ENCODE measurements at regions not wholly inside any gene's neighbourhood (a gene's known extent, or its start where the extent isn't known, plus 50 kb on each side); places are given as distances from the start of the nearest gene placed in this dataset.

GRCh38 chr7:82617156-82617555 is 173.6 kb upstream of the CACNA2D1 start:
- BruUV-seq (replicated peaks) = no TSS peak
- H3K9me3 ChIP-seq (ENCODE audit: control insufficient read depth, insufficient read depth, low read depth, low read length) = no peaks in the 10 kb centered on the region
- in situ Hi-C loops (cut with HindIII; ENCODE audit: low pct_unique_long_range_greater_than_20kb, low sequenced_read_pairs) (no loop called here), intact Hi-C loops (cut with micrococcal nuclease; ENCODE audit: unreplicated experiment) (no loop called here)
- no peaks in the 10 kb centered on the region for H3K27me3 ChIP-seq (ENCODE audit: control insufficient read depth, insufficient read depth, low read length)
- ChIA-PET POLR2A (no interaction called here), CTCF (no interaction called here)
- H3K36me3 ChIP-seq (ENCODE audit: control insufficient read depth, insufficient read depth, low read length) = no peaks in the 10 kb centered on the region
- no peak overlapping the region for H3K4me3 ChIP-seq (ENCODE audit: low read depth in 2 of 2, low read length in 2 of 2)
- H3K4me1 ChIP-seq (ENCODE audit: control insufficient read depth, insufficient read depth, low read length) = no peaks in the 10 kb centered on the region
- DNase-seq (ENCODE audit: low read depth, low spot score) (no peak), ATAC-seq (no peak)
- no peak overlapping the region for H3K27ac ChIP-seq (ENCODE audit: low read length)
- TF ChIP-seq REST (IDR thresholded peaks at IDR 0.05; ENCODE audit: insufficient read depth in 1 of 2, low read depth in 2 of 2, low read length in 1 of 2) = no peak
- no peak for TF ChIP-seq SIN3A (IDR thresholded peaks at IDR 0.05; ENCODE audit: borderline replicate concordance, insufficient read depth, low read depth, low read length)
- no peak for TF ChIP-seq POLR2AphosphoS5 (IDR thresholded peaks at IDR 0.05; ENCODE audit: low read depth, low read length)
- no peak for TF ChIP-seq CTCF (IDR thresholded peaks at IDR 0.05)
- no peak for TF ChIP-seq TCF7L2 (IDR thresholded peaks at IDR 0.05; ENCODE audit: low read depth, low read length)

GRCh38 chr7:82616059-82616728 is 172.6 kb upstream of the CACNA2D1 start:
- Histone ChIP-seq H3K27me3 (ENCODE audit: control insufficient read depth, insufficient read depth, low read length) (no peaks in the 10 kb centered on the region), H3K36me3 (ENCODE audit: control insufficient read depth, insufficient read depth, low read length) (no peaks in the 10 kb centered on the region), H3K4me3 (ENCODE audit: low read depth in 2 of 2, low read length in 2 of 2) (no peak overlapping the region), H3K4me1 (ENCODE audit: control insufficient read depth, insufficient read depth, low read length) (no peaks in the 10 kb centered on the region), H3K27ac (ENCODE audit: low read length) (no peak overlapping the region), H3K9me3 (ENCODE audit: control insufficient read depth, insufficient read depth, low read depth, low read length) (no peaks in the 10 kb centered on the region)
- intact Hi-C loops (cut with micrococcal nuclease; ENCODE audit: unreplicated experiment) = no loop called here
- CTCF ChIA-PET = no interaction called here
- no peak for TF ChIP-seq SIN3A (IDR thresholded peaks at IDR 0.05; ENCODE audit: borderline replicate concordance, insufficient read depth, low read depth, low read length)
- DNase-seq (ENCODE audit: low read depth, low spot score) = no peak
- no peak for ATAC-seq
- in situ Hi-C loops (cut with HindIII; ENCODE audit: low pct_unique_long_range_greater_than_20kb, low sequenced_read_pairs) = no loop called here
- POLR2A ChIA-PET = no interaction called here
- no TSS peak for BruUV-seq (replicated peaks)

- no TSS peak for BruUV-seq (replicated peaks)
- ATAC-seq (no peak), DNase-seq (ENCODE audit: low read depth, low spot score) (no peak)
- H3K4me3 ChIP-seq (ENCODE audit: low read depth in 2 of 2, low read length in 2 of 2) = no peak overlapping the region
- no peaks in the 10 kb centered on the region for H3K36me3 ChIP-seq (ENCODE audit: control insufficient read depth, insufficient read depth, low read length)
- TF ChIP-seq TCF7L2 (IDR thresholded peaks at IDR 0.05; ENCODE audit: low read depth, low read length) (no peak), CTCF (IDR thresholded peaks at IDR 0.05) (no peak)
- CTCF ChIA-PET = no interaction called here
- intact Hi-C loops (cut with micrococcal nuclease; ENCODE audit: unreplicated experiment) (no loop called here), in situ Hi-C loops (cut with HindIII; ENCODE audit: low pct_unique_long_range_greater_than_20kb, low sequenced_read_pairs) (no loop called here)
- no peaks in the 10 kb centered on the region for H3K4me1 ChIP-seq (ENCODE audit: control insufficient read depth, insufficient read depth, low read length)
- no peaks in the 10 kb centered on the region for H3K27me3 ChIP-seq (ENCODE audit: control insufficient read depth, insufficient read depth, low read length)
- no peaks in the 10 kb centered on the region for H3K9me3 ChIP-seq (ENCODE audit: control insufficient read depth, insufficient read depth, low read depth, low read length)
- POLR2A ChIA-PET = no interaction called here
- no peak overlapping the region for H3K27ac ChIP-seq (ENCODE audit: low read length)
Measured at GRCh38 chr7:82615527-82615926, 171.9 kb upstream of the CACNA2D1 start.
